ENCODE measurements at regions not wholly inside any gene's neighbourhood (a gene's known extent, or its start where the extent isn't known, plus 50 kb on each side); places are given as distances from the start of the nearest gene placed in this dataset.

DNA sequence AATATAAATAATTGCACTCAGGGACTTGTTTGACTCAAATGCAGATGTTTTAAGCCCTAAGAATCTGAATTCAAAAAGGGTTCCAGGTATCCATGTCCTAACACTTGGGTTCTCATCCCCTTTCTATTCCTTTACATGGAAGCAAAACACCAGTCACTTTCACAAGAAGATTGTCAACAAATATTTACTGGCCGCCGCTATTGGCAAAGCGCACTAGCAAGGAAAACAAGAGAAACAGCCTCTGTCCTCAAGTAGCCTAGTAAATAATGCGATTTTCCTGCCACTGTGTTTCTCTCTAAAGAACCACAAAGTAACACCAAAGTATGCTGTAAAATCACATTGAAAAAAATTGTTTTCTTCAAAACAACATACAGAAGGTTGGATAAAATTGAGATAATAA is 66.7 kb upstream of the EZH2 start:
- intact Hi-C loops (cut with DNase I): no loop called here
- ATAC-seq: no peak
- DNase-seq (ENCODE audit: missing footprints): no peak

DNA sequence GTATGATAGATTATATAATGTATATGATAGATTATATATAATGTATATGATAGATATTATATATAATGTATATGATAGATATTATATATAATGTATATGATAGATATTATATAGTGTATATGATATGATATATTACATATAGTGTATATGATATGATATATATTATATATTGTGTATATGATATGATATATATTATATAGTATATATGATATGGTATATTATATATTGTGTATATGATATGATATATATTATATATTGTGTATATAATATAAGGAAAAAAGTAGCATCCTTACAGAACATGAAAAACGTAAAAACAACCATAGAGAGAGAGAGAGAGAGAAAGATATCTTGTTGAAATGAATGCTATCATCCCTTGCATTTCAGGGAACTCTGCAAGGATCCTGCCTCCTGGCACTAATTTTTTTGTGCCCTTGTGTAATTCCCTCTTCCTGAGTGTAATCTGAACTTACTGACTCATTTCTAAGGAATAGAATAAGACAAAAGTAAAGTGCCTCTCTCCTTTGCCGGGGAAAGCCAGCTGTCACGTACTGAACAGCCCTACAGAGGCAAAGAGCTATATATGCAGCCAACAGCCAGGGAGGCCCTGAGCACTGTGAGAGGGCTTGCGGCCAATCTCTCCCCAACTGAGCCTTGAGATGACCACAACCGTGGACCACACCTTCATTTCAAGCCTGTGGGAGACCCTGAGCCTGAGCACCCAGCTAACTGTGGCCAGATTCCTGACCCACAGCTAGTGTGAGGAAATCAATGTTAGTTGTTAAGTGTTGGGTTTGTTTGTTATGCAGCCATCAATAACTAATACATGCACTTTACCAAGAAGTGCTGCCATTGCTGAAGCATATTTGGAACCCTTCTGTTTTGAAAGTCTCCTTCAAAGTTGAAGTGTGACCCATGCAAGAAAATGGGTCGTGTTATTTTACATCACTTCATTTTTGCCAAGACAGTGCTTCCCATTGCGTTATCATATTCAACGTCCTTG is 61.1 kb upstream of the EZH2 start:
- DNase-seq (ENCODE audit: missing footprints) (no peak), ATAC-seq (no peak)

GRCh38 chr7:148941598-148942275 is 57.6 kb upstream of the EZH2 start:
- intact Hi-C loops (cut with DNase I): loop anchor here (2.0 to 5.0 kb wide), 2 partner anchors 45 to 59 kb away; partner anchors contain the start of gene EZH2
- ATAC-seq (peak; percentile 35), DNase-seq (ENCODE audit: missing footprints) (no peak)

More for the DNA sequence above, 61.1 kb upstream of the EZH2 start:
- intact Hi-C loops (cut with DNase I): loop anchor here (5.0 kb wide), 1 partner anchor 63 kb away; the partner anchor contains the start of gene EZH2

DNA sequence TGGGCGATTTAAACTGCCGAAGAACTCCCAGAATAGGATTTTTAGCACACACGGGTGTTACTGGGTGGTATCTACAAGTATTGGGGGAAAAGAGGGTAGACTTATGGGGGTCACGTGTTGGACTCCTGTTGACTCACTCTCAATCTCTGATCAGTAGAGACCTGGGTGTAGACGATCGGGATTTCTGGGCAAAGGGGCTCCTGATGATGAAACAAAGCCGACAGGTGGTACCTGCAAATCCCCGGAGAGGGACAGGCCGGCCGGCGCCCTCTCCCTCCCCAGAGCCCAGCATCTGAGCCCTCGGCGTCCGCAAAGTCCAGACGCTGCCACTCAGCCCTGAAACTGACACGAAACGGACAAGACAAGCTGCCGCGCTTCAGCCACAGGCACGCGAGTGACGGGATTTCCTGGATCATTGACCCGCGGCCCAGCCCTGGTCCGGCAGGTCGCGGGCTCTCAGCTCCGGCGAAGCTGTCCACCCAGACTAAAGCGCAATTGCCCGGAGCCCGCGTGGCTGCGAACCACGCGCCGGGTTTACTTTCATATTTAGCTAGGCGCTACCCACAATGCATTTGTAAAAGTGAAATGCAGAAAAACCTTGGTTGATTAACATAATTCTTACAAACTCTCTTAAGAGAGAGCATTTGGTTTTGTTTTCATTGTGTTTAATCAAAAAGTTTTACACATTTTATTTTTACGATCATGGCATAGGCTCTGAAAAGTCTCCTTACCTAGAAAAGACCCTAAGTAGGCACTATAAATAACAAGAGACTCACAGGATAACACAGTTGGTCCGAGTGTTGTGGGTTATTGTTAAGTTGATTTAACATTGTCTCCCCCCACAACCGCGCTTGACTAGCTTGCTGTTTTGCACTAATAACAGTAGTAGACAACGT is 56.9 kb upstream of the EZH2 start:
- DNase-seq (ENCODE audit: missing footprints) (peak; percentile 91), ATAC-seq (peak; percentile 97)
- intact Hi-C loops (cut with DNase I): loop anchor here (5.0 kb wide), 1 partner anchor 59 kb away; the partner anchor contains the start of gene EZH2

- intact Hi-C loops (cut with DNase I): no loop called here
- DNase-seq (ENCODE audit: missing footprints) (no peak), ATAC-seq (no peak)
Measured at GRCh38 chr7:148939128-148939755, 55.2 kb upstream of the EZH2 start.

DNA sequence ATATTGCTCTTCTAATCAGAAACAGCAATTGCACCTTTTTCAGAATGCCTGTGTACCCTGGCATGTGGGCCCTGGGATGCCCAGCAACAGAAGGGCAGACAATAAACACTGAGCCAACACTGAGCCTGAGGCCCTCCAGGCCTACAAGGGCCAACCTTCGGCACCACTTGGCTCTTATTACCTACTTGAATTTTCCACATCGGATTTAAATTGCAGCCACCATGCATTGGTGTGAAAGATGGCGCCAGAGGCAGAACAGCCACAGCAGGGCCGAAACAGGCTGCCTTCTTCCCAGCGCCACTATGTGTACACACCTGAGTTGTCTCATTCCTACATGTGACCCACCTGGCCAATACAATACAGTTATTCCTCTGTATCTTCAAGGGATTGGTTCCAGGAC is 51.4 kb upstream of the EZH2 start:
- intact Hi-C loops (cut with DNase I): no loop called here
- no peak for DNase-seq (ENCODE audit: missing footprints)
- ATAC-seq: no peak

All from Right ventricle myocardium inferior (tissue), 1 donor.